ENCODE measurements at regions not wholly inside any gene's neighbourhood (a gene's known extent, or its start where the extent isn't known, plus 50 kb on each side); places are given as distances from the start of the nearest gene placed in this dataset.

DNA sequence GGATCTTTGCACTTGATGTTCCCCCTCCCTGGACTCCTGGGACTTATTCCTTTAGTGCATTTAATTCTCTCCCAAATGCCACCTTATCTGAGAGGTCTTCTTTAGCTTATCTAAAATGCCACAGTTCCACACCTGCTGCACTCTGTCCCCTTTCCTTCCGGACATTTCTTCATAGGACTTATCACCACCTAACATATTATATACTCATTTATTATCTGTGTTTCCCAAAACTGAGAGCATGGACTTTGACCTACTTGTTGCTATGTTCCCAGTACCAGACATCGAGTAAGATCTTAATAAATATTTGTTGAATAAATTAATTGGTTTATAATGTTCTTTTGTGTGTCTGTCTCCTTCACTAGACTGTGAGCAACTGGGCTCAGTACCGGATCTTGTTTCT, 585.3 kb downstream of the INSC start:
- TF ChIP-seq, protein P1, sequence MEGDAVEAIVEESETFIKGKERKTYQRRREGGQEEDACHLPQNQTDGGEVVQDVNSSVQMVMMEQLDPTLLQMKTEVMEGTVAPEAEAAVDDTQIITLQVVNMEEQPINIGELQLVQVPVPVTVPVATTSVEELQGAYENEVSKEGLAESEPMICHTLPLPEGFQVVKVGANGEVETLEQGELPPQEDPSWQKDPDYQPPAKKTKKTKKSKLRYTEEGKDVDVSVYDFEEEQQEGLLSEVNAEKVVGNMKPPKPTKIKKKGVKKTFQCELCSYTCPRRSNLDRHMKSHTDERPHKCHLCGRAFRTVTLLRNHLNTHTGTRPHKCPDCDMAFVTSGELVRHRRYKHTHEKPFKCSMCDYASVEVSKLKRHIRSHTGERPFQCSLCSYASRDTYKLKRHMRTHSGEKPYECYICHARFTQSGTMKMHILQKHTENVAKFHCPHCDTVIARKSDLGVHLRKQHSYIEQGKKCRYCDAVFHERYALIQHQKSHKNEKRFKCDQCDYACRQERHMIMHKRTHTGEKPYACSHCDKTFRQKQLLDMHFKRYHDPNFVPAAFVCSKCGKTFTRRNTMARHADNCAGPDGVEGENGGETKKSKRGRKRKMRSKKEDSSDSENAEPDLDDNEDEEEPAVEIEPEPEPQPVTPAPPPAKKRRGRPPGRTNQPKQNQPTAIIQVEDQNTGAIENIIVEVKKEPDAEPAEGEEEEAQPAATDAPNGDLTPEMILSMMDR (IDR thresholded peaks at IDR 0.05; ENCODE audit: borderline replicate concordance, extremely low read depth, low read length, poor library complexity, severe bottlenecking) = no peak
- no peak for TF ChIP-seq EZH2 (IDR thresholded peaks at IDR 0.05; ENCODE audit: borderline replicate concordance, low read depth, low read length, severe bottlenecking)
